ENCODE measurements at regions not wholly inside any gene's neighbourhood (a gene's known extent, or its start where the extent isn't known, plus 50 kb on each side); places are given as distances from the start of the nearest gene placed in this dataset.

GRCh38 chr20:55544638-55545037 is 460.7 kb downstream of the CBLN4 start:
- TF ChIP-seq CTCF (IDR thresholded peaks at IDR 0.05) (no peak), POLR2A (IDR thresholded peaks at IDR 0.05) (no peak)
